HG02678 (cell line): ENCODE measurements at regions not wholly inside any gene's neighbourhood (a gene's known extent, or its start where the extent isn't known, plus 50 kb on each side); places are given as distances from the start of the nearest gene placed in this dataset.
"Not testable (repeated sequence)": the region's sequence is repeated elsewhere in the genome, so short reads cannot be mapped to it uniquely, and the experiment has no call there.

Experiments used
- ATAC-seq: cut with Tn5 transposase; IDR thresholded peaks from one replicate; pipeline ENCODE4 v1.9.1; 2021; ENCODE audit warnings: mild to moderate bottlenecking, moderate library complexity; ENCODE audit not compliant: unreplicated experiment

DNA sequence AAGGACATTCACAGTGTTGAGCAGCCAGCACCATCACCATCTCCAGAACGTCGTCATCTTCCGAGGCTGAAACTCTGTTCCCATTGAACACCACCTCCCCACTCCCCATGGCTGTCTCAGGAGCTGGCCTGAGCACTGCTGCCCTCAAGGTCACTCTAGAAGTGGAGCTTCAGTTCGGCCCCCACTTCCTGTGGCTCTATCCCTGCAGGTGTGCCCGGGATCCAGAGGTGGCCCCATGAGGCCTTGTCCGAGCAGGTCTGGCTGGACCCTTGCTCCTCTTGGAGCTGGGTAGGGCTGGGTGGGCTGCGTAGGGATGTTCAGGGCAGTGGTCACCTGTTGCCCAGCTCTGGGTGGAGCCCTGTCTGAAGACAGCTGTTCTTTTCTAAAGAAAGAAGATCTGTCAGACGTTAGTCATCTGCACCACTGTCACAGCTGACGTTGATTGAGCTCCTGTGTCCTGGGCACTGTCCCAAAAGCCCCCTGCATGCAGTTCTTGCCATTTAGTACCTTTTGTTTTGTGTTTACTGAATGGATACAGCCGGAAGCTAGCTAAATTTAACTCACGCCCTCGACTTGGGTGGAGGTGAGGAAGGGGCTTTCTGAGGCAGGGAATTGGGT lies 75.5 kb upstream of the CLDN5 start:
- ATAC-seq, result no peak

DNA sequence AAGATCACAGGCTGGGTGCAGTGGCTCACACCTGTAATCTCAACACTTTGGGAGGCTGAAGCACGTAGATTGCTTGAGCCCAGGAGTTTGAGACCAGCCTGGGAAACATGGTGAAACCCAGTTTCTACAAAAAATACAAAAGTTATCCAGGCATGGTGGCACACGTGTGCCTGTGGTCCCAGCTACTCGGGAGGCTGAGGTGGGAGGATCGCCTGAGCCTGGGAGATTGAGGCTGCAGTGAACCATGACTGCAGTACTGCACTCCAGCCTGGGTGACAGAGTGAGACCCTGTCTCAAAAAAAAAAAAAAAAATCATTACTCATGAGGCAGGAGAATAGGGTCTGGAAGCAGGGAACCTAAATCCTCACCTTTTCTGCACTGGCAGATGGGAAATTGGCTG lies 79.1 kb upstream of the CLDN5 start:
- not testable (repeated sequence) for ATAC-seq

DNA sequence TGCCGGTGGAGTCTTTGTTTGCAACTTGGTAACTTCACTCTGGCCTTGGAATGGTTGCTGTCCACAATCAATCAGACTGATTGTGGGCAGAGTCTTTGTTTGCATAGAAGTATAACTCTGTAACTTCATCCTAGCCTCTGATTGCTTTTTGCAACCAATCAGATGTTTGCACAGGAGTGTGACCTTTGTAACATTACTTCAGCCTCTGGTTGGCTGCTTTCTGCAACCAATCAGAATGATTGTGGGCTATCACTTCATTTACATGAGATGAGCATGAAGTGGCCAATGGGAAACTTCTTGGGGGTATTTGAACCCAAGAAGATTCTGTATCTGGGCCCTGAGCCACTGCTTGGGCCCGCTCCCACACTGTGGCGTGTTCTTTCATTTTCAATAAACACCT lies 79.6 kb upstream of the CLDN5 start:
- ATAC-seq, result no peak

DNA sequence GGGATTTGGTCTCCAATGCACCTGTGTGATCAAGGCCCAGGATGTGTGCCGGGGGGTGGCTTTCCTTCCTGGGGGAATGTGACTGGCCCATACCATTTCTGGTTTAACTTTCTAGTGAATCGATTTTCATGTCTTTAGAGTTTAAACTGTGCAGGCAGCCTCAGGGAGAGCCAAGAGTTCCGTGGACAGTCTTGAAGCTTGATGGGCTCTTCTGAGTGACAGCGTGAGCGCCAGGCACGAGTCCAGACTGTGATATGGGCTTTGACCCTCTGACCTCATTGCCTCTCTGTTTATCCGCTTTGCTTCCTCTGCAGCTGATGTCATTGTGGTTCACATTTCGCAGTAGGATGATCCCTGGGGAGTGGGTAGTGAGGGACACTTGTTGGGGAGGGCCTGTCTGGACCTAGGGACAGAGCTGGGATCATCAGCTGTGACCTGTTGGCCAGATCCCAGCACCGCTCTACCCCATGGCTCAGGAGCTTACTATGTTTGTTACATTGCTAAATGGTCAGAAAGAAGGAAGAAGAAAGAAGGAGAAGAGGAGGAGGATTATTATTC lies 80.6 kb upstream of the CLDN5 start:
- ATAC-seq, result no peak

DNA sequence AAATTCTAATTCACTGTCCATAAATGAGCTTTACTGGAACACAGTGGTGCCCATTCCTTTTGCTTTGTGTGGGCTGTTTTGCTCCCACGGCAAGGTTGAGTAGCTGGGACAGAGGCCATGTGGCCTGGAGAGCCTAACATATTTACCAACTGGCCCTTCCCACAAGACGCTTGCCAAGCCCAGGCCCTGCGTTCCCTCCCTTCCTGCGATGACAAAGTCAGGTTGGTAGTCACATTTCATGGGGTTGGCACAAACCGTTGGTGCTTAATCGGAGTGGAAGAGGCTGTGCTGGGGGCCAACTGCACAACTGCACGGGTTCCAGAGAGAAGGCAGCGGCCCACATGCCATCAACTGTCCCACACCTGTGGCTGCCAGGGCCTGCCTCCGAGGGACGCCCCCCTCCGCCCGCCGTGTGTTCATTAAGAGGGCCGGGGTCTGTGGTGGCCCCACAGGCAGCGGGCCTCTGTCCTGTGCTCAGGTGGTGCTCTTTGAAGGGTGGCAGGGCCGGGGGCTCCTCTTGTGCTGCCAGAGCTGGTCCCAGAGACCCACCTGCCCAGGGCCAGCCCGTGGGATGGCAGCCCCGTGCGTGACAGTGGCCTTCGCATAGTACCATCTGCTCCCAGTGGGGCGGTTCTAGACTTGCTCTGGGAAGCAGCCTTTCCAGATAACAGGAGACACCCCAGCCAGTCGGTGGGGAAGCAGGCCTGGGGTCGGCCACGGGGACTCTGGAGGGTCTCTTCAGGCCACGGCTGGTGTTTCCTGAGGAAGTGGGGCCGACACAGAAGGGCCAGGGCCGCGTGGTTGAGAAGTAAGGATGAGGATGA lies 81.5 kb upstream of the CLDN5 start:
- ATAC-seq, result no peak

DNA sequence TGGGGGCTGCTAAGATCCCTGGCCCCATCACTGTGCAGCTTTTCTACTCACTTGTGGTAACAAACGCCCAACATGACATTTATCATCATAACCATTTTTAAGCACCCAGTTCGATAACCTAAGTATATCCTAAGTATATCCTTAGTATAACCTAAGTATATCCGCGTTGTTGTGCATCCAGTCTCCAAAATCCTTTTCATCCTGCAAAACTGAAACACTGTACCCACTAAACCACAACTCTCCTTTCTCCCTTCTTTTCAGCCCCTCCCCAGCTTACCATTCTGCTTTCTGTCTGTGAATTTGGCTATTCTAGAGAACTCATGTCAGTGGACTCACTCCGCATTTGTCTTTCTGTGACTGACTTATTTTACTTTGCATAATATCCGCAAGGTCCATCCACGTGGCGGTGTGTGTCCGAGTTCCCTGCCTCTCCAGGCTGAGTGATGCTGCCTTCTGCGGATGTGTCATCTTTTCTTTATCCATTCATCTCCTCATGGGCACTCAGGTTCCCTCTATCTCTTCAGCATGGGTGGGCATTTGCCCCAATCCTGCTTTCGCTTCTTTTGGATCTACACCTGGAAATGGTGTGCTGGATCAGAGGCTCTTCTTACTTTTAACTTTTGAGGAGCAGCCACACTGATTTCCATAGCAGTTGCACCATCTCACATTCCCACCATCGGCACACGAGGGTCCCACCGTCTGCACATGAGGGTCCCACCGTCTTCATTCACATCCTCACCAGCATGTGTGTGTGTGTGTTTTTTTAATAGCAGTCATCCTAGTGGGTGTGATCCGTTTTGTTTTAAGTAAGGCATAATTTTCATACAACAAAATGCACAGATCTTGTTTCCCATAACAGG lies 82.4 kb upstream of the CLDN5 start:
- ATAC-seq, result no peak

DNA sequence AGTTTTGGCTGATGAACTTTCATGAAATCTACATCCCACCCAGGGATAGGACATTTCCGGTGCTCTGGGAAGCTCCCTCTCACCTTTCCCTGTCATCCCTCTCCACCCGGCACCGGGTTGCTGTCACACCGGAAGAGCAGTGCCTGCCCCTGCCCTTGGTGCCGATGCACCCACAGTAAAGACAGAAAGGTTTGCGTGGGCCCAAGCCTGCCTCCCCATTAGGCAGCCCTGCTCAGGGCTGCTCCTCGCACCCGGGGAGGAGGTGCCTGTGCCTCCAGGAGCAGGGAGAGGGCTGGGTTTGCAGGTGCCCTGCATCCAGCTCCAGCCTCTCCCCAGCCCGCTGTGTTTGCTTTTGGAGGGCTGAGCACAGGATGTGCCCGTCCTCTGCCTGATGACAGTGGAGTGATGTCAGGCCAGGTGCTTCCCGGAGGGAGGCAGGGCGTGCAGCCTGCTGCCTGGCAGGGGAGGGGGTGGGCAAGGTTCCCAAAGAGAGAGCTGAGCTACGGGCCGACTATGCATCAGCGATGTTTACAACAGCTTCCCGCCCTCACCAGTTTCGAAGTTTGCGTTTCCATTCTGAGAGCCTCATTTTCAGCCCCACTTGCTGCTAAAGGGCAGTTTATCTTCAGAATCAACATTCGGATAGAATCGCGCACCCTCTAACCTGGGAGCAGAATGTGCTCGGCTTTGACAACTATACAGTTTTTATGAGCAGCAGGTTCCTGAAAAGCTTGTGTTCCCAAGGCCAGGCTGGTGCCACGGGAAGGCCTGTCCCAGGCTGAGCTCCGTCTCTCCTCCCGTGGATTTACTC lies 83.2 kb upstream of the CLDN5 start:
- no peak for ATAC-seq

DNA sequence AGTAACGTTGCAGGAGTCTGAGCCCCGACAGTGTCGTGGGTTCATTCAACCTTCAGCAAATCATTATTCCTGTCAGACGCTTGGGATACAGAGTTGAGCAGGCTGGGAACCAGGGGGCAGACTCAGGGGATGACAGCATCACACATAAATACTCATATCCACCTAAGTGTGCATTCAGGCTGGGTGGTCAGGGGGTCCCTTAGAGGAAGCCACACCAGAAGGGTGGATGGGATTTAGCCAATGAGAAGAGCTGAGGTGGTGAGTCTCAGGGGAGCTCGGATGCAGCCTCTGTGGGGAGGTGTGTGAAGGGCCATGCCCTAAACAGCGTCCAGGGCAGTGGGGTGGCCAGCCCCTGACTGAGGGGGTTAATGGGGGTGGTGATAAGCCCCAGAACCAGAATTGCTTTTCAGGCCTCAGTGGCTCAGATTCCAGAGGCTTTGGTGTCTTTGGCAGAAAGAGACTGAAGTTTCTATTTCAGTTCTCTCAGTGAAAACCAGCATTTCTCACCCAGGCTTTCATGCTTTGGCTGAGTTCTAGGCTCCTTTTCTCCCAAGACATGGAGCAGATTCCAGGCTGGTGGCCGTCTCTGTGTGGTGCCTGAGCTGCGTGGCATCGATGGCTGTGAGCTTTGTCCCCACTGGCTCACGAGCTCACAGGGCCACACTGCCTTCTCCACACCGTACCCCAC lies 83.9 kb upstream of the CLDN5 start:
- ATAC-seq, result no peak

DNA sequence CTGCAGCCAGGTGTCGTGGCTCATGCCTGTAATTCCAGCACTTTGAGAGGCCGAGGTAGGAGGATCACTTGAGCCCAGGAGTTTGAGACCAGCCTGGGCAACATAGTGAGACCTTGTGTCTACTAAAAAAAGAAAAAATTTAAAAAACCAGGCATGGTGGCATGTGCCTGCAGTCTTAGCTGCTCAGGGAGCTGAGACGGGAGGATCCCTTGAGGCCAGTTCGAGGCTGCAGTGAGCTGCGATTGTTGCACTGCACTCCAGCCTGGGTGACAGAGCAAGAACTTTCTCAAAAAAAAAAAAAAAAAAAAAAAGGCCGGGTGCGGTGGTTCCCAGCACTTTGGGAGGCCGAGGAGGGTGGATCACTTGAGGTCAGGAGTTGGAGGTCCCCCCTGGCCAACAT lies 85.5 kb upstream of the CLDN5 start:
- not testable (repeated sequence) for ATAC-seq

DNA sequence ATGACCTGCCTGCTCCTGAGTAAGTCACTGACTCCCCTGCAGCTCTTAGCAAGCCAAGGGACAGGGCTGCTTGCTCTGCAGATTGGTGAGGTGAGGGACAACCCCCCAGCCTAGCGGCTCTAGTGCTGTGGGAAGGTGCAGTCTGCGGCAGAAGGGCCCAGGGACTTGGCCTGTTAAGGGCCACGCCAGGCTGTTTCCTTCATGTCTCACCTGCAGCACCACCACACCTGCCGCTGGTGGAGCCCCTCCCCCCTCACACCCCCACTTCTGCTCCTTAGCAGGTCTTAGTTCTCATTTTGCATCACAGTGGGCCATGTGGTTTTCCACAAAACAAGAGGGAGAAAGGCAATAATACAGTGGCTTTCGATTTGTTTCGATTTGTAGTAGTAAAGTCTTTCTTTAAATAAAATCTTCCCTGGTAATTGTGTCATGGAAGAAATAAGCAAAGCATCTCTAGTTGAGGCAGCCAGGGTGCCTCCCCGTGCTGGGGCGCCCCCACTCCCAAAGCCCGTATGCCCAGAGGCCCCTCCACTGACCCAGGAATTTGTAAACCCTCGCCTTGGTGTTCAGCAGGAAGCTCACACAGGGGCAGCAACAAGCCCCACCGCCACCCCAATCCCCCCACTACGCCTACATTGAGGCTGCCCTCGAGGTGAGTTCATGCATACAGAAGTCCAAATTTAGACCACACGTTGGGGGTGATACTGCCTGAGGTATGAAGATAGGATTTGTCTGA lies 86.5 kb upstream of the CLDN5 start:
- no peak for ATAC-seq

DNA sequence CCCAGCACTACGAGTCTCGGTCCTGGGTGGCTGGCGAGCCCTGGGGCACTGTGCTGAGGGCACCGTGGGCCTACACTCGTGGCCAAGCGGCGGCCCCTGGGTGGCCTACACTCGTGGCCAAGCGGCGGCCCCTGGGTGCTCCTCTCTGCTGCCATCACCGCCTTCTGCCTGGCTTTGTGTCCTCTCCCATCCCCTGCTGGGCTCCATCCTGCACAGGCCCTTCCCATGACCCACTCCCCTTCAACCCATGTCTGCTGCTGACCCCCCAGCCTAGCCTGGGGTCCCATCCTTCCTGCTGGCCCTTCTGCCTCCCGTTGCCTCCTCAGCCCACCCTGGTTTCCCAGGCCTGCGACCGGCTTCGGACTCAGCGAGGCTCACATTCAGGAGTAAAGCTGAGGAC lies 87.4 kb upstream of the CLDN5 start:
- ATAC-seq, result no peak

DNA sequence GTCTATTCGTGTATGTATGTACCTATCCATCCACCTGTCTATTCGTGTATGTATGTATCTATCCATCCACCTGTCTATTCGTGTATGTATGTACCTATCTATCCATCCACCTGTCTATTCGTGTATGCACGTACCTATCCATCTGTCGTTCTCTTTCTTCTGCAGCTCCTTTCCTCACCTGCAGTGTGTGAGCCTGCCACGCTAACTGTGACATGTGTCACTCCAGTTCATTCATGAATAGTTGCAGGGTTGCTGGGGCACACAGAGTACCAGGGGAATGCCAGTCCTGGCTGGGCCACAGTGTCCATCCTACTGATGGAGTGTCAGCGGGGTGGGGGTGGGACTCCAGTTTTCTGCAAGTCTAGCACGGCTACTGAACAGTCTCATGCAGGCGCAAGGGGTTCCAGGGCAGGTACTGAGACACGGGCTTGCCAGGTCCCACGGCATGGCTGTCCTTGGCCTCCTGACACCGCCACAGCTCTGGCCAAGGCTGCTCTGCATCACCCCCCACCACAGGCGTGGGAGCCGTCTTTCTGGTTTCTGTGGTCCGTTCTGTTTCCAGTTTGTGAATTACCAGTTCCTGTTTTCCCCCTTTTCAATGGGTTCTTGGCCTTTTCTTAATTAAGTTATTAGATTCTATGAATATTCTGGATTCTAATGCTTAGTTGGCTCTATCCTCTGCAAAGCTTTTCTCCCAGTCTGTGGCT lies 88.8 kb upstream of the CLDN5 start:
- ATAC-seq, result no peak

DNA sequence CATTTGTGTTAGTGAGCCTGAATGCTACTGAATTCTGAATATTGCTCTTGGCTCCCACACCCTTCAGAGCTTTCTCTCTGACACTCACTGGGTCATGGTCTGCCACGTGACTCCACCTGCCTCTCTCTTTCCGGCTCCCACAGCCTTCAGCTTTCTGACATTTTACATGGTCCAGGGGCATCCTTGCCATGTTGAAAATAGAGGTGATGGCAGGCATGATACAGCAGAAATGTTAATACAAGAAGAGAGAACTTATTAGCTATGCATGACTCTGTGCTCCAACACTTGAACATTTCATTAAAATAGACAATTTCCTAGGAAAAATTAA lies 90.3 kb upstream of the CLDN5 start:
- ATAC-seq, result no peak

DNA sequence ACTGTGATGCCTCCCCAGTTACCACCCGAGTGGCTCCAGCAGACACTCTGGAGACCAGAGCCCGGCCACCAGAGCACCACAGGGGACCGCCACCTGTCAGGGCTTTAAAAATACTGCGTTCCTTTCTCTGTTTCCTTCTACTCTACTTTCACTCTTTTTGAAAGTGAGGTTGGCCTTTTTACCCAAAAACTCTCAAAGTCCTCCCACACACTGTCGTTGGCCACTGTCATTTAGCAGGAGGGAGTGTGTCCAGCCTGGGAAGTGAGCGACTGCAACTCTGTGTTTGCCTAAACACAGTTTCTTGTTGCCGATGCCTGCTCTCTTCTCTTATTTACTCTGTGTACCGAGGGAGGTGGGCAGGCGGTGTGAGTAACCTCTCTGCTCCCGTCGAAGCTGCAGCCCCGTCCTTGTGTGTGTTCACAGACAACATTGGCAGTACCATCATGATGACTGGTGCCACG lies 90.8 kb upstream of the CLDN5 start:
- no peak for ATAC-seq

DNA sequence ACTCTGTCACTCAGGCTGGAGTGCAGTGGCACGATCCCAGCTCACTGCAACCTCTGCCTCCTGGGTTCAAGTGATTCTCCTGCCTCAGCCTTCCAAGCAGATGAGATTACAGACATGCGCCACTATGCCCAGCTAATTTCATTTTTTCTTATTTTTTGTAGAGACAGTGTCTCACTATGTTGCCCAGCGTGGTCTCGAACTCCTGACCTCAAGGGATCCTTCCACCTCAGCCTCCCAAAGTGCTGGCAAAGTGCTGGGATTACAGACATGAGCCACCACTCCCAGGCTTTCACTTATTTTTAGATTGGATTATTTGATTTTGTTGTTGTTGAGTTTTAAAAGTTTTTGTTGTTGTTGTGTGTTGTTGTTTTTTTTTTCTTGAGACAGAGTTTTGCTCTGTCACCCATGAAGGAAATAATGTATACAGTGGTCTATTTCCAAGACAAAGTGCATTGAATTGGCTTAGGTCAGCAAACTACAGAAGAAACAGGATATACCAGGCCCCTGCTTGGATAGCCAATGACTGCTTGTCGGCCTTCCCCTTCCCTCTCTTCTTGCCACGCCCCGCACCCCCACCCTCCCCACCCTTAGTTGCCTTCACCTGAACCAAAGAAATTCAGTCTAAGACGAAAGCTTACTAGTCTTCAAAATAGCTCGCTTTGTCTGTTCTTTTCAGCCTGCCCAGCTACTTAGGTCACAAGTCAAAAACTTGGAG lies 91.8 kb upstream of the CLDN5 start:
- no peak for ATAC-seq

DNA sequence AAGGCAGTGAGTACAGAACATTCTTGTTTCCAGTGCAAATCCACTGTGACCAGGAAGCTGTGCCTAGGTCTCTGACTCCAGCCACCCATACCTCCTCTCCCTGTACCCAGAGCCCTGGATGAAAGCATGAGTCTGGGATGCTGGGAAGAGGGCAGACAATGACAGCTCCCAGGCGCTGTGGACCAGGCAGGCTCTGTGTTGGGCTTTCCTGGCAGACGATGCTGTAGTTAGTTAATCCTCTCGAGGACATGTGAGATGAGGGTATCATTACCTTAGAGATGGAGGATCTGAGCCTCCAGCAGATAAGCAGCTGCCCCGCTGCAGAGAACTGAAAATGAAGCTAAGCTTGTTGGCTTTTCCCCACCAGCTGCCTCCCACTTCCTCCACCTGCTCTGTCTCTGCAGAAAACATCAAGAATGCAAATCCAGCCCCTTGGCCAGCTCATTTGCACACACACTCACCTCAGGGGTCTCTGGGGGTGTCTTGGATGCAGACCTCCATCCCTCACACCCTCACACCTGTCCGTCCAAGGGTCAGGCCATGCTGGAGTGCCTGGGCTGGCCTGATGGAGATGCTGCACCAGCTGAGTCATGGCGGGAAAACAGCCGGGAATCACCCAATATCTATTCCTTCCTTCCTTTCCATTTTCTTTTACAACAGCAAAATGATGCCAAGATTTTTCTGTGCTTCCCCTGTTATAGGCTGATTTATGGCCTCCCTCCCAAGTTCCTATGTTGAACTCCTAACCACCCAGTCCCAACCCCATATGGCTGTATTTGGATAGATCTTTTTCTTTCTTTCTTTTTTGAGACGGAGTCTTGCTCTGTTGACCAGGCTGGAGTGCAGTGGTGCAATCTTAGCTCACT lies 94.9 kb upstream of the SEPTIN5 start:
- peak; percentile 62 for ATAC-seq

DNA sequence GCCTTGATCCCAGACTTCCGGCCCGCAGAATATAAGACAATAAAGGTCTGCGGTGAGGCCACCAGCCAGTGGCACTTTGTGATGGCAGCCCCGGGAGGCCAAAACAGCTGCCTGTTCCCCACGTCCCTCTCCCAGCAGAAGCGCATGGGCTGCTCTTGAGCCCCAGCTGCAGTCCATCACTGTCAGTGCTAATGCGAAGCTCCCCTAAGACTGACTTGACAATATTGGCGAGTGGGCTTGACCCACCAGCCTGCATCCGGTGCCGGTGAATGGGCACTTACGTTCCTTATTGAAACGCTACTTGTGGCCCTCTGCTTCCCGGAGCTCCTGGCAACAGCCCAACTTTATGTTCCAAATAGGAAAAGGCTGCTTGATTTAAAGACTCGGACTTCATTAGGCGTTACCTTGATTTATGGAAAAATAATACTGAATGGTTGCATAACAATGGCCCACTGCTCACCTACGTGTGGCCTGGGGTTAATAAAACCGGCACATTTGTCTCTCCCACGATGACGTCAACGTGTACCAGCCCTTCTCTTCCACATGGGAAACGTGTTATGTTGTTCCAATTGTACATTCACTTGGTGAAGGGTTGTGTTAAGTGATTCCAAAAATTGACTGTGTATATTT lies 93.4 kb upstream of the SEPTIN5 start:
- ATAC-seq, result no peak
